ENCODE measurements at regions not wholly inside any gene's neighbourhood (a gene's known extent, or its start where the extent isn't known, plus 50 kb on each side); places are given as distances from the start of the nearest gene placed in this dataset.

- no peak for DNase-seq (ENCODE audit: low read depth in 3 of 3)
Measured at GRCh38 chr1:83034851-83035250, 964.1 kb downstream of the TTLL7 start.

DNA sequence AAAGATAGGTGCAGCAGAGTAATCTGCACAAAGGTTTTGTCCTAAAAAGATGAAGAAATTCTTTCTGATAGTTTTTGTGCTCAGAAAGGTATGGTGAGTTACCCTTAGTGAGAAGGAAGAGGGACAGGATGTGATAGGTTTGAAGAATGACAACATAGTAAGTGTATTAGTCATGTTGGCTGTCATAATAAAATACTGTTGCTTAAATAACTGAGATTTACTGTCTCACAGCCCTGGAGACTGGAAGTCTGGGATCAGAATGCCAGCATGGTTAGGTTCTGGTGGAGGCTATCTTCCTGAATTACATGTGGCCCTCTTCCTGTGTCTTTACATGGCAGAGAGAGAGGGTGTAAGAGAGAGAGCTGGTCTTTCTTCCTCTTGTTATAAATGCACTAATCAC lies 965.2 kb downstream of the TTLL7 start:
- no peak for DNase-seq (ENCODE audit: low read depth in 3 of 3)

DNA sequence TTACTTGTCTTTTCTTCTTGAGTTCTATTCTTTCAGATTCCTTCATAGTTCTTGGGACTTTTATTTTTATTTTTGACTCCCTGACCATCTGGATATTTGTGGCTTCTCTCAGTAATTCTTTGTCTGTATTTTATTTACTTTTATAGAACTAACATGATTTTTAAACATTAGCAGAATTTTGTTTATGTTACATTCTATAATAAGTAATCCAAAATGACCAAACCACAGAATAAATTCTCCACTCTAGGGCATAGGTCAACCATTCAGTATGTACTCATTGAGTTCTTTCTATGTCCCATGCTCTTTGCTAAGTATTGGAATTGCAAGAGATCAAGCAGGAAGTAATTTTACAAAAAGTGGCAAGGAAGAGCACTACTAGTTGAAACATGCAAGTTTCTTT lies 969.0 kb downstream of the TTLL7 start:
- DNase-seq (ENCODE audit: low read depth in 3 of 3): no peak

DNA sequence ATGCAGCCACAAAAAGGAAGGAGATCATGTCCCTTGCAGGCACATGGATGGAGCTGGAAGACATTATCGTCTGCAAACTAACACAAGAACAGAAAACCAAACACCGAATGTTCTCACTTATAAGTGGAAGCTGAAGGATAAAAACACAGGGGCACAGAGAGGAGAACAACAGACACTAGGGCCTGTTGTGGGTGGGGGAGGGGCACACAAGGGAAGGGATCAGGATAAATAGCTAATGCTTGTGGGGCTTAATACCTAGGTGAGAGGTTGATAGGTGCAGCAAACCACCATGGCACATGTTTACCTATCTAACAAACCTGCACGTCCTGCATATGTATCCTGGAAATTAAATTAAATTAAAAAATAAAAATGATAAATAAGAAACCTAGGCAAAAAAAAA lies 969.9 kb downstream of the TTLL7 start:
- DNase-seq (ENCODE audit: low read depth in 3 of 3): no peak

DNA sequence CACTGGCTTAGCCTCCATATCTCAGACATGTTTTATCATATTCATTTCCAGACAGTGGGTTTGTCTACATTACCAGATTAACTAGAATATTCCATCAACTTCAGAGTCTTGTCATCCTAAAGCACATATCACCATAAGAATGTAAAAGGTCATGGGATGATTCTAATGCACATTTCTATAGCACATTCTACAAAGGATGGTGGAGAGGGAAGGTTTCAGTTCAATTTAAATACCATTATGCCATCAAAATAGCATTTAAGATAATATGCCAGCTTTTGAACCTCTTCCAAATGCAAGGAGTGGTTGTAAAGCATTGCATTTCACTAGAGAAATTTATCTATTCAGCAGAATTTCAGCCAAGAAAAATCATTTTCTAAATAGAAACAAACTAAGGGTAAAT lies 970.5 kb downstream of the TTLL7 start:
- no peak for DNase-seq (ENCODE audit: low read depth in 3 of 3)

- no peak for DNase-seq (ENCODE audit: low read depth in 3 of 3)
Measured at GRCh38 chr1:83027511-83027910, 971.4 kb downstream of the TTLL7 start.

- no peak for DNase-seq (ENCODE audit: low read depth in 3 of 3)
Measured at GRCh38 chr1:83026745-83027144, 972.2 kb downstream of the TTLL7 start.

GRCh38 chr1:83024251-83024767 lies 974.6 kb downstream of the TTLL7 start:
- no peak for DNase-seq (ENCODE audit: low read depth in 3 of 3)

GRCh38 chr1:83023212-83023611 lies 975.7 kb downstream of the TTLL7 start:
- no peak for DNase-seq (ENCODE audit: low read depth in 3 of 3)

DNA sequence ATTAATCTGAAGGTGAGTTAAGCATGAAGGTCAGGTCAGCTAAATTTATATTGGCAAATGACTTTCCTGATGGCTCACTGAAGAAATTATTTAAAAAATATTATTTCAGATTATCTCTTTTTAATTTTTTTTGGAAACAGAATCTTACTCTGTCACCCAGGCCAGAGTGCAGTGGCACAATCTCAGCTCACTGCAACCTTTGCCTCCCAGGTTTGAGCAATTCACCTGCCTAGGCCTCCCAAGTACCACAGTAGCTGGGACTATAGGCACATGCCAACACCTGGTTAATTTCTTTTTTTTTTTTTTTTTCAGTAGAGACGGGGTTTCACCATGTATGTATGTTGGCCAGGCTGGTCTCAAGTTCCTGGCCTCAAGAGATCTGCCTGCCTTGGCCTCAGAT lies 976.7 kb downstream of the TTLL7 start:
- DNase-seq (ENCODE audit: low read depth in 3 of 3): no peak

DNA sequence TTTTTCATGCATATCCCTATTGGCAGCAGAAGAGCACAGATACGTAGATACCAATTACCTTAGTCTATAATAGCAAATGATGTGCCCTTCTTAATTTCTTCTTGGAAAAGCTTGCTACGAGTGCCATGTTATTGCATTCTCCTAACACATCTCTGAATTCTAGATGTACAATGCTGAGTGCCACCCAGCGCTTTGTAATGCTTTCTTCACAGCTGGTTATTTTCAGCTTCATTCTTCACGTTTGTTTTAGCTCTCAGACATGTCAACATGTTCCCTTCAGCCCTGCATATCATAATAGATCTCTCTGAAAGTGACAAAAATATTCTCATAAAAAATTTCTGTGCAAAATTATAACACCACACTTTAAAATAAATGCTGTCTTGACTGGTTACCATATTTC lies 981.2 kb downstream of the TTLL7 start:
- no peak for DNase-seq (ENCODE audit: low read depth in 3 of 3)

GRCh38 chr1:83017276-83017675 lies 981.7 kb downstream of the TTLL7 start:
- no peak for DNase-seq (ENCODE audit: low read depth in 3 of 3)

GRCh38 chr1:83016354-83016849 lies 982.5 kb downstream of the TTLL7 start:
- DNase-seq (ENCODE audit: low read depth in 3 of 3): no peak

- no peak for DNase-seq (ENCODE audit: low read depth in 3 of 3)
Measured at GRCh38 chr1:83015163-83015562, 983.8 kb downstream of the TTLL7 start.

GRCh38 chr1:83012950-83013349 lies 986.0 kb downstream of the TTLL7 start:
- no peak for DNase-seq (ENCODE audit: low read depth in 3 of 3)

DNA sequence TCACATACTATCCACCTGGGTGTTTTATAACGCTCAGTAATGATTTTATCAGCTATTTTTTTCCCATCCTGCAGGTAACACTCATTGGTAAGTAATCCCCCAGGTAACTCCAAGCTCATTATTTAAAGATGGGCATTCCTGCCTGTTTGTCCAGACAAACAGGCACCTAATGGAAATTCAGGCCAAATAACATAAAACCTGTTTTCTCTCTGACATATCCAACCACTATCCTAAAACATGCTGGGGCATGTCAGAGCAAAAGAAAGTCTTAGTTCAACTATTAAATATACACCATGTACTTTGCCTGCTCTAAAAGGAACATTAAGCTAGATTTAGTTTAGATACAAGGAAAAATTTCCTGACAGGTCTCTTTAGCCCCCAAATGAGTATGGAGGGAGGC lies 987.7 kb downstream of the TTLL7 start:
- no peak for DNase-seq (ENCODE audit: low read depth in 3 of 3)

DNA sequence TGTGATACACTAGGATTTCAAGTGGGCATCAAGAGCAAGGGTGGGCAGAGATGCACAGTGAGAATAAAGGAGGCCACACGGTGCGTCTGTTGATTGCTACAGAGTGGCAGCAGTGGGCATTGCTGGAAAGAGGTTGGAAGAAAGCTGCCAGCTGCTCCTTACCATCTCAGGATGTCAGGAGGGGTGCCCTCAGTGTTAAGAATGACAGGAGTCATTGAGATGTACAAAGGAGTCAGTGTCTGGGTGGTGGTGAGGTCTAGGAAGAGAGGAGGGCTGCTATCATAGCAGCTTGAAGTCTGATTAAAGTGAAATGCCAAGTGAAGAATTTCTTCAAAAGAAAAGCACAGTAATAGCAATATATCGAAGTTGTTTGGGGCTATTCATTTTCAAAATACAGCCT lies 992.7 kb downstream of the TTLL7 start:
- no peak for DNase-seq (ENCODE audit: low read depth in 3 of 3)

GRCh38 chr1:83000286-83000685 lies 998.6 kb downstream of the TTLL7 start:
- DNase-seq (ENCODE audit: low read depth in 3 of 3): no peak

- no peak for DNase-seq (ENCODE audit: low read depth in 3 of 3)
Measured at GRCh38 chr1:82995951-82996350, 1003.0 kb downstream of the TTLL7 start.

GRCh38 chr1:82994616-82995263 lies 1004.2 kb downstream of the TTLL7 start:
- no peak for DNase-seq (ENCODE audit: low read depth in 3 of 3)

DNA sequence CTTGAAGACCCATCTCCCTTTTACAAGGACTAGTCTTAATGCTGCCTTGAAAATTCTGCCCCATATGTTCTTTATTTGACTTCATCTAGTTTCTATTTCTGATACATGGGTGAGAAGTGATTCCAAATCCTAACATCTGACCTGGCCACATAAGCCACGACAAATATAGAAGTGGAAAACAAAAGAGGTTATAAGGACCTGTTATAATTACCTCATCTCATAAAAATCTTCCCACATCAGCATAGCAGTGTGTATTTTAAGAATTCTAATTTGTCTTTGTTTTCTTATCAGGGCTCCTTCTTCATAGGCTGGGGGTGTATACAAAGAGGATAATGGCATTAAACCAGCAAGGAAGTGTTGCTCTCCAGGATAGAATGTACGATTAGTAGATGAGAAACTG lies 1007.4 kb downstream of the TTLL7 start:
- DNase-seq (ENCODE audit: low read depth in 3 of 3): no peak

DNA sequence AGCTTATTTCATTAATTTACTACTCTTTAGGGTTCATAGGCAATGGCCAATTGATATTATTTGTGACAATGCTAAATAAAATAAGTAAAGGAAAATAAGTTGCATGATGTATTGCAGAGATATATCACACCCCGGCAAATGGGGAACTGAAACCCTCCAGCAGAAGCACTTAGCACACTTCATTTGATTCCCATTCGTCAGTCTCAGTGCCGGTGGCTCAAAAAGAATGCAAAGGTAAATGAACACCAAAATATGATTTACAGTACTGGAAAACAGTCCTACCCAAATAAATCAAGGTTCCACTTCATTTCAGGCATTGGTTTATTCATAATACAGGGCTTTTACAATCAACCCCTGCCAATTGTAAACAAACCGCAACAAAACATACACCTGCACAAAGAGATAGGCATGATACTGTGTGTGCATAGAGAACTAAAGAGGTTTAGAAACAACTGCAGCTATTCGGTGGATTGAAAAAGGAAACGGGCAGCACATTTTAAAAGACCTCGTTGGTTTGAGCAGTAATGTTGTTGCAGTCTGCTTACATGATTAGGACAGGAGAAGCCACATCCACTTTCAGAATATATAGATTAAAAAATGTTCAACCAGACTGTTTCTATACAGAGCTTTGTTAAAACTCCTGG lies 1019.2 kb downstream of the TTLL7 start:
- DNase-seq (ENCODE audit: low read depth in 3 of 3): no peak
